ENCODE measurements at regions not wholly inside any gene's neighbourhood (a gene's known extent, or its start where the extent isn't known, plus 50 kb on each side); places are given as distances from the start of the nearest gene placed in this dataset.

DNA sequence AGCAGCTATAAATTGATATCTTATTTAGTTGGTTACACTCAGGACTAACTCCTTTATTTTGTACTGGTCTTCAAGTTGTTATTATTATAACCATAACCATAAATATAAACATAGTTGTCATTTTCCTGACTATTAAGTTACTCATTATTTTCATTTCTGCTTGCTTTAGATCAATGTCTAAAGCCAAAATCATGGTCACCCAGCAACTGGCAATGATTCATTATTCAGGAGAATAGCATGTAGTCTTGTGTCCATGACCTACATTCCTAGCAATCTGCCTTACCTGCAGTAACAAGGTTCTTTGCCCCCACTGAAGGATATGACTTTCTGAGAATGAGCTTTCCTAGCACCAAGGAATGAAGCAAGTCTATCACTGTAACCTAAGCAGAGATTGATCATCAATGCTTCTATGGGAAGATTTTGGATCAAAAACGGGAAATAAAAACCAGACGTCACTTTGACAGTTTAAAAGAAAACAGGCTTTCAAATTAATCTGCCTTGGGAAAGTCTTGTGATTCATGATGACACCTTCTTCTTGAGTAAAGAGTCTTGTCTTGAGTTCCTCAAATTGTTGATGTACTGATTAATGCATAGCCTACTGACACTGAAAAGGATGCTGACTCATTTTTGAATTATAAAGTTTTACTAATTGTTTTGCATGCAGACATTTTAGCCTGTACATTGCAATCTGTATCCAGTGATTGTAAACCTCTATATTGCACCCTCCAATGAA lies 203.3 kb upstream of the IVNS1ABP start:
- TF ChIP-seq POLR2A (IDR thresholded peaks at IDR 0.05; ENCODE audit: low read depth, low read length) (no peak), SMC3 (IDR thresholded peaks at IDR 0.05; ENCODE audit: low read depth, low read length) (no peak), RCOR1 (IDR thresholded peaks at IDR 0.05; ENCODE audit: insufficient replicate concordance, low read length) (no peak), CTCF (conservative IDR thresholded peaks at IDR 0.05; ENCODE audit: low read depth, low read length) (no peak)

Measured in IMR-90 (cell line).